Peyer's patch (tissue), 4 donors: ENCODE measurements at regions not wholly inside any gene's neighbourhood (a gene's known extent, or its start where the extent isn't known, plus 50 kb on each side); places are given as distances from the start of the nearest gene placed in this dataset.

ENCODE experiments used
- CTCF ChIP-seq, 6 experiments: fragments of 450-650 bp in 4 of 6; fragments of 200-600 bp in 2 of 6; sonication (generic) in 1 of 6; IDR thresholded peaks; one replicate each; pipeline ENCODE4 v1.5.1; 2017 to 2019; ENCODE audit warnings: antibody characterized with exemption in 6 of 6, mild to moderate bottlenecking in 3 of 6, moderate library complexity in 1 of 6
- POLR2A ChIP-seq, 2 donors: fragments of 450-650 bp; IDR thresholded peaks; one replicate each; pipeline ENCODE4 v1.5.1; 2017; ENCODE audit warnings: antibody characterized with exemption in 2 of 2, mild to moderate bottlenecking in 2 of 2, moderate library complexity in 2 of 2

DNA sequence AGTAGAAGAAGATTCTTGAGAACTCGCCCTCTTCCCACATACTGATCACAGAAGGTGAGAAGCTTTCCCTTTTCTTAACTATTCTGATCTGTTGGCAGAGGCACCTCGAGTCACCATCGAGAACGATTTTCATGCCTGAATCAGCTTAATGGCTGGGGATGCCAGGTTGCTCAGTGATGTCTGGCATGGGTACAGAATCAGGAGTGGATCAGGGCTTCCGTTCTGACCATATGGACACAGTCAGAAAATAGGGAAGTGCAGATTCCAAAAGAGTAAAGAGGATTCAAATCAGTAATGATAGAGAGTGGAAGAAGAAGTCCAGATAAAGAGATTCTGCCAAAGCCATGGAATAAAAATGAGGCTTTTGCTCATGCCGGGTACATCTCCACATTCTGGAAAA, 52.0 kb upstream of the GRB10 start:
- TF ChIP-seq CTCF (IDR thresholded peaks at IDR 0.05) = no peak
- TF ChIP-seq POLR2A (IDR thresholded peaks at IDR 0.05) = no peak
